Mesenchymal stem cell (in vitro differentiated cells and primary cell): ENCODE measurements at regions not wholly inside any gene's neighbourhood (a gene's known extent, or its start where the extent isn't known, plus 50 kb on each side); places are given as distances from the start of the nearest gene placed in this dataset.

Source experiments
- DNase-seq: peaks from one replicate; pipeline ENCODE4 v3.0.0-alpha.2; 2013
- H2AFZ ChIP-seq: one replicate; pipeline ENCODE4 v1.6.1; 2013; ENCODE audit warnings: low read depth, mild to moderate bottlenecking, control low read depth, inconsistent platforms, low read length, moderate library complexity
- H2AK5ac ChIP-seq: 2 replicates; pipeline ENCODE4 v1.6.1; 2013; ENCODE audit warnings: low read length, moderate library complexity, mild to moderate bottlenecking, inconsistent platforms; ENCODE audit not compliant: severe bottlenecking
- H2BK120ac ChIP-seq: one replicate; pipeline ENCODE4 v1.6.1; 2013; ENCODE audit warnings: low read depth, mild to moderate bottlenecking, inconsistent platforms, low read length, moderate library complexity
- H2BK12ac ChIP-seq, 2 experiments: one replicate each; pipeline ENCODE4 v1.6.1; 2013; ENCODE audit warnings: inconsistent platforms in 2 of 2, low read length in 2 of 2, mild to moderate bottlenecking in 2 of 2, moderate library complexity in 2 of 2, control low read depth in 1 of 2
- H2BK15ac ChIP-seq: one replicate; pipeline ENCODE4 v1.6.1; 2013; ENCODE audit warnings: mild to moderate bottlenecking, low read depth, inconsistent platforms; ENCODE audit not compliant: poor library complexity, severe bottlenecking
- H2BK5ac ChIP-seq: 2 replicates; pipeline ENCODE4 v1.6.1; 2013; ENCODE audit warnings: low read depth, mild to moderate bottlenecking, low read length, control low read depth, inconsistent platforms; ENCODE audit not compliant: poor library complexity, severe bottlenecking
- H3K14ac ChIP-seq, 2 experiments: one replicate each; pipeline ENCODE4 v1.6.1; 2013; ENCODE audit warnings: inconsistent platforms in 2 of 2, low read length in 2 of 2, control low read depth in 1 of 2, mild to moderate bottlenecking in 1 of 2, moderate library complexity in 1 of 2
- H3K18ac ChIP-seq, 2 experiments: one replicate each; pipeline ENCODE4 v1.6.1; 2013; ENCODE audit warnings: inconsistent platforms in 2 of 2, low read length in 2 of 2, control low read depth in 1 of 2, low read depth in 1 of 2, mild to moderate bottlenecking in 1 of 2
- H3K23ac ChIP-seq, 2 experiments: one replicate each; pipeline ENCODE4 v1.6.1; 2013; ENCODE audit warnings: inconsistent platforms in 2 of 2, low read length in 2 of 2, mild to moderate bottlenecking in 2 of 2, moderate library complexity in 2 of 2, control low read depth in 1 of 2
- H3K27ac ChIP-seq: 2 replicates; pipeline ENCODE4 v1.5.1; 2013; ENCODE audit warnings: mild to moderate bottlenecking, moderate library complexity, low read length, control low read depth, inconsistent platforms; ENCODE audit not compliant: poor library complexity, severe bottlenecking
- H3K27me3 ChIP-seq, 2 experiments: 2 replicates each; pipeline versions ENCODE4 v1.6.1 to v1.7.0; 2013; ENCODE audit warnings: low read length in 2 of 2, mild to moderate bottlenecking in 2 of 2, moderate library complexity in 2 of 2, control low read depth in 1 of 2, inconsistent platforms in 1 of 2; ENCODE audit not compliant: control insufficient read depth in 1 of 2, insufficient read depth in 1 of 2
- H3K36me3 ChIP-seq, 2 experiments: 2 replicates each; pipeline versions ENCODE4 v1.6.1 to v1.7.0; 2013; ENCODE audit warnings: low read length in 2 of 2, control low read depth in 1 of 2, inconsistent platforms in 1 of 2, low read depth in 1 of 2, mild to moderate bottlenecking in 1 of 2; ENCODE audit not compliant: insufficient read depth in 2 of 2, control insufficient read depth in 1 of 2
- H3K4ac ChIP-seq, 2 experiments: one replicate each; pipeline ENCODE4 v1.6.1; 2013; ENCODE audit warnings: inconsistent platforms in 2 of 2, low read length in 2 of 2, mild to moderate bottlenecking in 2 of 2, moderate library complexity in 2 of 2, control low read depth in 1 of 2, low read depth in 1 of 2
- H3K4me1 ChIP-seq: 2 replicates; pipeline ENCODE4 v1.6.1; 2013; ENCODE audit warnings: low read depth, low read length, control low read depth; ENCODE audit not compliant: control insufficient read depth, insufficient read depth
- H3K4me2 ChIP-seq: 2 replicates; pipeline ENCODE4 v1.6.1; 2013; ENCODE audit warnings: low read length, mild to moderate bottlenecking, inconsistent platforms; ENCODE audit not compliant: poor library complexity, severe bottlenecking
- H3K4me3 ChIP-seq, 2 experiments: 2 replicates each; pipeline versions ENCODE4 v1.5.1 to v1.7.0; 2013; ENCODE audit warnings: low read length in 2 of 2, mild to moderate bottlenecking in 2 of 2, control low read depth in 1 of 2, low read depth in 1 of 2; ENCODE audit not compliant: insufficient read depth in 1 of 2
- H3K79me1 ChIP-seq: replicated peaks from 2 replicates; pipeline ENCODE4 v1.6.1; 2013; ENCODE audit warnings: mild to moderate bottlenecking, control low read depth, low read length, inconsistent platforms; ENCODE audit not compliant: poor library complexity, severe bottlenecking
- H3K9ac ChIP-seq: 2 replicates; pipeline ENCODE4 v1.7.0; 2013; ENCODE audit warnings: mild to moderate bottlenecking, low read length, moderate library complexity
- H3K9me3 ChIP-seq: 2 replicates; pipeline ENCODE4 v1.7.0; 2013; ENCODE audit warnings: mild to moderate bottlenecking, low read length; ENCODE audit not compliant: control insufficient read depth
- H4K8ac ChIP-seq: one replicate; pipeline ENCODE4 v1.6.1; 2013; ENCODE audit warnings: inconsistent platforms, mild to moderate bottlenecking, low read length, moderate library complexity
- H4K91ac ChIP-seq: one replicate; pipeline ENCODE4 v1.6.1; 2013; ENCODE audit warnings: mild to moderate bottlenecking, low read length, inconsistent platforms
- WGBS: methylation state at CpG from one replicate; pipeline ENCODE4 v1.1.7; 2013; ENCODE audit warnings: mixed read lengths; 5-methylcytosine and 5-hydroxymethylcytosine counted together

DNA sequence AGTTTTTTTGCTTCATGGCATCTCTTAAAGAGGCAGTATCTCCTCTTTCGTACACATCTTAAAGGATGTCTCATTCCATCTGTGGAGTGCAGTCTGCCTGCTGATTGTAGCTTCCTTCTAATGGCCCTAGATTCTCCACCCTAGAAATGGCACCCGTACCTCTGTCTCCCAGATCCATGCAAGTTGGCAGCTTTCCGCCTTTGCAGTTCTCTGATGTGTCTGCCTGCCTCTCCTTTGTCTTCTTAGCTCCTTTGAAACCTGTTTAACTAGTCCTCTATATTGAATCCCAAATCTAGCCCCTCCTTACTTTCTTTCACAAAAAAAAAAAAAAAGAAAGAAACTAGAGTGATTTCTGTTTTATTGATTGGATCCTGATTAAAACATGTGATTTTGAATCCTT, 1025.0 kb downstream of the ZPLD1 start:
- Histone ChIP-seq H3K14ac (no peak overlapping the region), H2BK5ac (no peak overlapping the region), H3K9me3 (peaks cover 2% of the 10 kb centered on the region), H3K4me1 (no peaks in the 10 kb centered on the region), H3K4ac (no peak overlapping the region), H3K23ac (no peak overlapping the region), H3K27me3 (no peaks in the 10 kb centered on the region), H3K4me3 (no peak overlapping the region), H4K91ac (no peak overlapping the region), H2BK12ac (no peak overlapping the region), H2BK15ac (no peak overlapping the region), H3K36me3 (no peaks in the 10 kb centered on the region), H2BK120ac (no peak overlapping the region), H3K9ac (no peak overlapping the region), H2AFZ (no peak overlapping the region), H3K4me2 (no peak overlapping the region), H4K8ac (no peak overlapping the region), H2AK5ac (no peak overlapping the region), H3K27ac (no peak overlapping the region), H3K18ac (no peak overlapping the region), H3K79me1 (no peaks in the 10 kb centered on the region)
- 84% methylated on average over 3 of the region's 3 CpGs for WGBS
- DNase-seq, result no peak

DNA sequence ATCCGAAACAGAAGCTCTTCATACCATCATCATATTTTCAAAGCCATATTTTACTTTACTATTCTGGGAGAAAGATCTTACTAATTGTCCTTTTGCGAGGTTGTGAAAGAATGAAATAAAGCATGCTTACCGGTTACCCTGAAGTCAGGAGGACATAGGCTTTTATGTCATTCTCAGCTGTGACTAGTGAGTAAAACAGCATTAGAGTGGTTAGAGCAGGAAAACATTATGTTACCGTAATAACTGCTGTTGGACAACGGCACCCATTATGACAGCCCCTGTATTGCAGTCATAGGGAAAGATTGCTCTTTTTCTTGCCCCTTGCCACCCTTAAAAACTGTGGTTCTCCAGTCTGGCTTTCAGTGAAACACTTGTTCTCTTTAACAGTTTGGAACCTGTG, 1035.7 kb downstream of the ZPLD1 start:
- Histone ChIP-seq H2BK15ac (no peak overlapping the region), H3K9ac (no peak overlapping the region), H3K79me1 (no peaks in the 10 kb centered on the region), H3K9me3 (no peaks in the 10 kb centered on the region), H4K91ac (no peak overlapping the region), H4K8ac (no peak overlapping the region), H2BK5ac (no peak overlapping the region), H2BK120ac (no peak overlapping the region), H2AK5ac (no peak overlapping the region), H2BK12ac (no peak overlapping the region), H3K36me3 (no peaks in the 10 kb centered on the region), H3K4ac (no peak overlapping the region), H3K14ac (no peak overlapping the region), H3K4me3 (no peak overlapping the region), H3K4me1 (no peaks in the 10 kb centered on the region), H3K23ac (no peak overlapping the region), H3K27me3 (no peaks in the 10 kb centered on the region), H2AFZ (no peak overlapping the region), H3K18ac (no peak overlapping the region), H3K27ac (no peak overlapping the region), H3K4me2 (no peak overlapping the region)
- DNase-seq, result no peak
- 87% methylated on average over 5 of the region's 5 CpGs for WGBS

DNA sequence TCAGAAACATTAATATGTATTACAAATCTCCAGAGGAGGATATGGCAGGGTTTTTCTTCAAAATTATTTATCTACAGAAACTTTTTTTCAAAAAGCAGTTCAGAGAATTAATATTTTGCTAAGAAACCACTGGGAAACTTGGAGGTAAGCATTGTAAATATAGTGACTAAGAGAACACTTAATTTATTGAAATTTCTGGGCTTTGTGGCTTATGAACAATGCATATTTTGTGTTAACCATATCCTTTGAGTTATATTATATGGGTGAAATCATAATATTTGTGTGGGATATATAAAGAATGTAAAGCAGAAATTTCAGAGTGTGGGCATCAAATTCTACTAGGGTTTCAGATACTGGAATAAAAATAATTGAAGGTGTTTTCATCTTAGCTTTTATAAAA, 1059.2 kb downstream of the ZPLD1 start:
- Histone ChIP-seq H2BK12ac (no peak overlapping the region), H3K4me2 (no peak overlapping the region), H3K14ac (no peak overlapping the region), H3K27ac (no peak overlapping the region), H2AFZ (no peak overlapping the region), H4K8ac (no peak overlapping the region), H3K4ac (no peak overlapping the region), H3K4me3 (no peak overlapping the region), H2BK15ac (no peak overlapping the region), H2AK5ac (no peak overlapping the region), H3K9ac (no peak overlapping the region), H3K23ac (no peak overlapping the region), H4K91ac (no peak overlapping the region), H3K79me1 (no peaks in the 10 kb centered on the region), H3K18ac (no peak overlapping the region), H3K36me3 (no peaks in the 10 kb centered on the region), H2BK120ac (no peak overlapping the region), H2BK5ac (no peak overlapping the region), H3K9me3 (no peaks in the 10 kb centered on the region), H3K27me3 (no peaks in the 10 kb centered on the region), H3K4me1 (no peaks in the 10 kb centered on the region)
- no peak for DNase-seq

- Histone ChIP-seq H3K36me3 (no peaks in the 10 kb centered on the region), H2AK5ac (no peak overlapping the region), H2BK15ac (no peak overlapping the region), H3K4me1 (no peaks in the 10 kb centered on the region), H3K9me3 (no peaks in the 10 kb centered on the region), H3K79me1 (no peaks in the 10 kb centered on the region), H4K91ac (no peak overlapping the region), H3K18ac (no peak overlapping the region), H3K4me3 (no peak overlapping the region), H3K4me2 (no peak overlapping the region), H2BK5ac (no peak overlapping the region), H2BK12ac (no peak overlapping the region), H3K27me3 (no peaks in the 10 kb centered on the region), H3K23ac (no peak overlapping the region), H3K9ac (no peak overlapping the region), H2BK120ac (no peak overlapping the region), H3K4ac (no peak overlapping the region), H3K14ac (no peak overlapping the region), H3K27ac (no peak overlapping the region), H4K8ac (no peak overlapping the region), H2AFZ (no peak overlapping the region)
- WGBS, result 50% methylated on average over 2 of the region's 3 CpGs
- no peak for DNase-seq
These were observed 1059.7 kb downstream of the ZPLD1 start for GRCh38 chr3:103494512-103494911.
